ENCODE measurements at regions not wholly inside any gene's neighbourhood (a gene's known extent, or its start where the extent isn't known, plus 50 kb on each side); places are given as distances from the start of the nearest gene placed in this dataset.
"Not testable (repeated sequence)": the region's sequence is repeated elsewhere in the genome, so short reads cannot be mapped to it uniquely, and the experiment has no call there.

DNA sequence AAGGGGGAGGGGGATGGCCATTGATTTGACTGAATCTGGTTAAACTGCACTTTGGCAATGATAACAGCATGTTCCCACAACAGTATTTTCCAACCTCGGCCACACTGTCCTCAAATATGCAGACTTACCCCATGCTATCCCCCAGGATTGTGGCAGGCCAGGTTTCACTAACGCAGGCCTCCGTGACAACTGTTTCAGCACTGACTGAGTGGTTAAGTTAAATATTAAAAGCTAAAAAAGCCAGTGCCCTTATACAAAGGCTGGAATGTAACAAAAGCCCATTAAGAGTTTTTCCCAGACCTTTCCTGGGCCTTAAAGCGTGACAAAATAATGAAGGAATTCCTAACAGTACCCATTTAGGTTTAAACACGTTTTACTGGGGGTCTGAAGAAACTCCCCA is 202.9 kb downstream of the USP25 start:
- no peak for DNase-seq

DNA sequence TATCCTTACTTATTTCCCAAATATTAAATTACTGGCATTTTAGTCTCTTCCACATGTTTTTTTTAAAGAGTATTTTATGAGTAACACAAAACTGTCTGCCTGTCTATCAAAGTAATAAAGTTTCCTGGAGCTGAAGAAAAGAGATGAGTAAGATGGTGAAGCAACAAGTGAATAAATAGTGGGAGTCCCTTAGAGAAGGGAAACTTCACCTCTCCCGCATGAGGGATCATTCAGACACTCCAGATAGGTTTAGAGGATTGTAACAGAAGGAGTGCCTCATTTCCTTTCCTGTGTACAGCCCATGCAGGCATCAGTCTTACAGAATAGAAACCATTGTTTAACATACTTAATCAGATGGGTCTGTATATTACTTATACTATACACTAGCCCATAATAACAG is 205.7 kb downstream of the USP25 start:
- no peak for DNase-seq

DNA sequence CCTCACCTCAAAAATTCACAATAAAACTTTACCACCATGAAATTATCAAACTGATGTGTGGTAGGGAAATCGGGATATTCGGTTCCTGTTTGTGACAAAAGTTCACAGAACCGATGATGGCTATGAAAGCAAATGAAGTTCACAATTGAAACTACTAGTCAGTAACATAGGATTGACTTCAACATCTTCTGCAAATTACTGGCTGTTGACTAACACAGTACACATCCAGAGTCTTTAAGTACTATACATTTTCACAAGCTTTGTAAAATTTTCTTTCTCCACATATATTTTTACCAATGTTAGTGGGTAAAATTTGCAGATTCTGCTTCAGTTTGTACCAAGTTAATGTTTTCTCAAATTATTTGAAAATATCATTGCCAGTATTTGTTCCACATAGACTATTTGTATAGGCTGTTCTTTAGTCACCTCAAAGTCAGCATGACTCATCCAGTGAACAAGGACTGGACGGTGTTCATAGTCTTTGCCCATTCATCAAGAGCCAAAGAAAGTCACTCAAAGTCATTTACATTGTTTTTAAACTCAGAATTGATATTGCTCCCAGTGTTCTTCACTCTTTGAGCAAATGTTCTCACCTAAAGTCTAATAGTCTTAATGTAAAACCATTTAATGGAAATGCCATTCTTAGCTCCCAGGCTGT is 213.4 kb downstream of the USP25 start:
- no peak for DNase-seq

DNA sequence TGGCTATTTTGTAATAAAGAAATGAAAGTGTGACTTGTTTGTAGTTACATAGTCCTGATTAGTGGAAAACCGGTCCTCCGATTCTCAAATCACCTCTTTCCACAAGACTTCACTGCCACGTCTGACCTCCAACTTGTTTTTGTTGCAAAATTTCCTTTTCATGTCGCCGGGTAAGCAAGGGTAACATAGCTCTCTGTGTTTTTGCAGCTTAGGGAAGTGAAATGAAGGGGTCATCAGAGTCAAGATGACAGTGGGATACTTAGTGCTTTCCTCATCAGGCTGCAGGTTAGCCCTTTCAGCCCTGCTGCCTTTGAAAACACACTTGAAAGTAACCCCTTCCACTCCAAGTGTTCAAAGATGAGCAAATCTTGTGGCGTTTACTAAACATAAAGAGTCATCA is 217.9 kb downstream of the USP25 start:
- DNase-seq = no peak

DNA sequence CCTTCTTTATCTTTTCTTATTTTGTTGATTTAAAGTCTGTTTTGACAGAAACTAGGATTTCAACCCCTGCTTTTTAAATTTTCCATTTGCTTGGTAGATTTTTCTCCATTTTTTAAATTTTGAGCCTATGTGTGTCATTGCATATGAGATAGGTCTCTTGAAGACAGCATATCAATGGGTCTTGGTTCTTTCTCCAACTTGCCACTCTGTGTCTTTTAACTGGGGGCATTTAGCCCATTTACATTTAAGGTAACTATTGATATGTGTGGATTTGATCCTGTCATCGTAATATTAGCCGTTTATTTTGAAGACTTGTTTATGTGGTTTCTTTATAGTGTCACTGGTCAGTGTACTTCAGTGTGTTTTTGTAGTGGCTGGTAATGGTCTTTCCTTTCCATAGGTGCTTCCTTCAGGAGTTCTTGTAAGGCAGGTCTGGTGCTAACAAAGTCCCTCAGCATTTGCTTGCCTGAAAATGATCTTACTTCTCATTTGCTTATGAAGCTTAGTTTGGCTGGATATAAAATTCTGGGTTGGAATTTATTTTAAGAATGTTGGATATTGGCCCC is 223.9 kb downstream of the USP25 start:
- DNase-seq = no peak

DNA sequence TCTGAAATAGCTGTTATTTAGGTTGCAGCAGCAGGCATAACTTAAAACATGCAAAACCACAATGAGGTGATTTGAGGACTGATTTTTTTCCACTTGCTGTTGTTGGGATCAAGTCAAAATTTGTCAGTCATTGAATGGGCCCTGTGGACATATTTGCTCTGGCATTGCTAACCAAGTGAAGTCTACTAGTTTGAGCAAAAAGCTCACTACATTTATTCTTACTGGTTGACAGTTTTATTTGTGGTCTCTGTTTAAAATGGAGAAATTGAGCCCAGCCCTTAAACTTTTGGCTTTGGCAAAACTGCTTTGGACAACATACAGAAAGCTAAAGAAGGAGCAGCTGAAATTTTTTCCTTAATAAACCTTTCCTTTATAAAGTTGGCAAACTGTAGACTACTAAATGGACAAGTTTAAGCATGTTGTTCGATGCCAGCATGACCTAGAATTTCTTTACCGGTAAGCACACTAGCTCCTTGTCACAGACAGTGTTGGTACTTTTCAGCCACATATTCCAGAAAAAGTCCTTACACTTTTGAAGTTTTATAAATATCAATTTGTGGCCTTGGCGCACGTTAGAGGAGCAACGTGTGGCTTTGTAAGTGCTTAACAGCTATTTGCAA is 234.6 kb downstream of the USP25 start:
- no peak for DNase-seq

DNA sequence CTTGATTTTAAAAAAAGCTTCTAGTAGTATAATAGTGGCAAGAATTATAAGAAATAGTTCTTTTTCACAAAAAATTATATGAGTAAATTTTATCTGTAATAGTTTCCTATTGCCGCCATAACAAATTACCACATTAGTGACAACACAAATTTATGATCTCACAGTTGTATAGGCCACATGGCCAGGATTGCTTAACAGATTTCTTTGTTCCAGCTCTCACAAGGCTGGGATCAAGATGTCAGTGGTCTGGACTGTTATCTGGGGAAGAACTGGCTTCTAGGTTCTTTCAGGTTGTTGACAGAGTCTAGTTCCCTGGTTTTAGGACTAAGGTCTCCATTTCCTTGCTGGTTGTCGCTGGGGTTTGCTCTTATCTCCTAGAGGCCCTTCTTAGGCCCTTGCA is 236.4 kb downstream of the USP25 start:
- no peak for DNase-seq

DNA sequence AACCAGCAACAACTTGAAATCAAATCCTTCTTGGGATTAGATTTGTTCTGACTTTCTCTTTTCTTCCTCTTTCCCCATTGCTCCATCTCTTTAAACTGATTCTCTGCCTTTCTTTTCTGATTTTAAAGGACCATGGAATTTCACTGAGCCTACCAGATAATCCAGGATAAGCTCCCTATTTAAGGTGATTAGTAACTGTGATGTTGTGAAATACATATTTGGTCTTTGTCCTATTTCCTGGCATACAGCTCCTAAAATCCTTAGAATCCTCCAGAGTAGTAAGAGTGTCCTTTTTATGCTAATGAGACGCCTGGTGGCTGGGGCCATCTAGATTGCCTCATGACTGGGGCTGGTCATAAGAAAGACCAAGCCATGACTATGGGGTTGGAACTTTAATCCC is 236.9 kb downstream of the USP25 start:
- no peak for DNase-seq

DNA sequence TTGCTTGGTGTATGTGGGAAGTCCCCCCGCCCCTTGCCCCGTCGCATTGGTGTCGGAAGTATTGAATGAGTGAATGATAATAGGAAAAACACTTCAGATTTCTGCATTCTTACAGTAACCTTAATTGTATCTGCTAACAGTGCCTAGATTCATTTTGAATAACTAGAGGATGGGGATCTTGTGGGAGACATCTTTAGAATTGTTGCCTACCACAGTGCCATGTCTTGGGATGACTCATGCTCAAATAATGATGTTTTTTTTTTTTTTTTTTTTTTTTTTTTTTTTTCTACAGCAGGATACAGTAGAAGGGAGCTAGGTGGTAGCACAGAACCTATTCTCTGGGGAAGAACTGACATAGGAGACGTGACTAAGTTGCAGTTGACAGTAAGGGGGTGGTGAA is 237.9 kb downstream of the USP25 start:
- DNase-seq = no peak

DNA sequence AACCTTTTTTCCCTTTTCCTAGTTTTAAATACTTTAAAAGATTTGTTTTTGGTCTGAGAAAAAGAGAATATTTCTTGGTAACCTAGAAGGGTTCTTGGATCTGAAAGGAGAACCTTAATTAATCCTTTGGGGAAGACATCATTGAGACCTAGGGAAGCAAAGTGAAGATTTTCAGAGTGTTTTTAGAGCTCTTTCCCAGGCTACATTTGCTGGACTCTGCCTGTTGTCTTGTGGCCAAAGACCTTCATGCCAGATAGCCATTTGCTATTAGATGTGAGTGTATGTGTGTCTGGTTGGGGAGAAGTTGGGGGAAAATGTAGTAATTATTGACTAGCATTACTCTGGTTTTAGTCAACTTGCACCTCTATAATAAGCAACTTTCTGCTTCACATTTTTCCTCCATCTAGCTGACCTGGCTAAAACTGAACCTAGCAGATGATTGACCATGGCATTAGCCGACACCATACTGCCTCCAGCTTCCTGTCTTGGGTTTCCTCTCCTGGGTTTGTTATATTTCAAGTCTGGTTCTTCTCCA is 239.1 kb downstream of the USP25 start:
- no peak for DNase-seq

DNA sequence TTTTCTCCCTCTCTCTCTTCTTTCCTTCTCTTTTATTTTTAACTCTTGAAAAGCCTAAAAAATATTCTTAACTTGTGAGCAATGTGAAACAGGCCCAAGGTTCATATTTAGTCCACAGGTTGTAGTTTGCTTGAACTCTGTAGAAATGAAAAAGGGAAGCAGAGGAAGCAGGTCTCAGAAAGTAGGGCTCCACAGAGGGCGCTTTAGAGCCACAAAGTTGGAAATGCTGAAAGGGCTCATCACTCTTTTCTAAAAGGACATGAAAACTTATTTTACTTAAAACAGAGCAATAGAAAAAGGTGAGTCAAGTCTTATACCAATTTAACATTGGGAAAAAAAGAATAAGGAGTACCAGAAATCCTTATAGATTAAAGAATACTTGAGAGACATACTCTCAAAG is 247.0 kb downstream of the USP25 start:
- no peak for DNase-seq

DNA sequence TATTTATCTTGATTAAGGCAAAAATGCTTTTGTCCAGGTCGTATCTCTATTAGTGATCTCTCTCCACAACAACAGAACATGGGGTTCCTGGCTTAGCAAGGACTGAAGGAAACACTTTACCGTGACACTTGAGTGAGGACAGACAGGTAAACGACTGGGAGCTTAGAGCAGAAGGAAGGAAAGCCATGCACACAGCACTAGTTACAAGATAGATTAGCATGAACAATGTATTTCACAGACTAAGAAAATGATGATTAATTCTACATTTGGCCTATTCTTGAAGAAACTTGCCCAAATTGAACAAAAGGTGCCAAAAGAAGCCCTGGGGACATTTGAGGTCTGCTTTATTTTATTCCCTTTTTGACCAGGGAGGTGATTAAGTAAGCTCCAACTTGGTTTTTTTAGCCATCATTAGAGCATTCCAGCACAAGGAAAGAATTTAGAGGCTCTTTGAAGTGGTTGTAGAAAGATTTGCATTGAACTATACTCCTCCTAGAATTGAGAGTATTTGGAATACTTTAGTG is 248.5 kb downstream of the USP25 start:
- DNase-seq = no peak

DNA sequence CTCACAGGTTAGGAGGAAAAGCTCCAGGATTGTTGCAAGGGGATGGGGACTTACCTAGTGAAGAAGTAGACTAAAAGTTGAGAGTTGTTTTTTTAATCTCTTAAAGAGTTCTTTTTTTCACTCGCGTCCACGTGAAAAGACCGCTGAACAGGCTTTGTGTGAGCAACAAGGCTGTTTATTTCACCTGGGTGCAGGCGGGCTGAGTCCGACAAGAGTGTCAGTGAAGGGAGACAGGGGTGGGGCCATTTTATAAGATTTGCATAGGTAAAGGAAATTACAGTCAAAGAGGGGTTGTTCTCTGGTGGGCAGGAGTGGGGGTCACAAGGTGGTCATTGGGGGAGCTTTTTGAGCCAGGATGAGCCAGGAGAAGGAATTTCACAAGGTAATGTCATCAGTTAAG is 249.7 kb downstream of the USP25 start:
- DNase-seq = not testable (repeated sequence)

DNA sequence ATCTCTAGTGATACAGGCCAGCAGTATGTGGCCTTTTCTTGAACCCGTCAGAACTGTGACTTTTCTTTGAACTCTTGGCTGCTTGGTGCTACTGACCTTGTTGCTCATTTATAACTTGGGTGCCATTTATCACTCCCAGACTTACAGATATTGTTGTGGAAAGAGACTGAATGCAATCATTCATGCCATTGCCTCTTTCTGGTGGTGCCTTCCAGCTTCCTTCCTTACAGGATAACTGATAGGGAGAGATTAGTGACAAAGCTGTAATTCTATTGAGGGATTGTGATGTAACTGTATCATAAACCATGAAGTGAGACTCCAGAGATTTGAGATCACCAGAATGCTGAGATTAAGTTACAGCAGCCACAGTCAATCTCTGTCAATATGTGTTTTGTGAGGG is 256.5 kb downstream of the USP25 start:
- no peak for DNase-seq

DNA sequence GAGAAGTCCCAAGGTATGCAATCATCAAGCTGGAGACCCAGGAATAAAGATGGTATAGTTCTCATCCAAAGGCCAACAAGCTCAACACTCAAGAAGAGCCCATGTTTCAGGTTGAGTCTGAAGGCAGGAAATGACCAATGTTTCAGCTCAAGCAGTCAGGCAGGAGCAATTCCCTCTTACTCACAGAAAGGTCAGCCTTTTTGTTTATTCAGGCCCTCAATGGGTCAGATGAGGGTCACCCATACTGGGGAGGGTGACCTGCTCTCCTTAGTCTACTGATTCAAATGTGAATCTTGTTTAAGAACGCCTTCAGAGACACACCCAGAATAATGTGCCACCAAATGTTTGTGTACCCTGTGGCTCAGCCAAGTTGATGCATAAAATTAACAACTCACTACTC is 262.4 kb downstream of the USP25 start:
- no peak for DNase-seq

DNA sequence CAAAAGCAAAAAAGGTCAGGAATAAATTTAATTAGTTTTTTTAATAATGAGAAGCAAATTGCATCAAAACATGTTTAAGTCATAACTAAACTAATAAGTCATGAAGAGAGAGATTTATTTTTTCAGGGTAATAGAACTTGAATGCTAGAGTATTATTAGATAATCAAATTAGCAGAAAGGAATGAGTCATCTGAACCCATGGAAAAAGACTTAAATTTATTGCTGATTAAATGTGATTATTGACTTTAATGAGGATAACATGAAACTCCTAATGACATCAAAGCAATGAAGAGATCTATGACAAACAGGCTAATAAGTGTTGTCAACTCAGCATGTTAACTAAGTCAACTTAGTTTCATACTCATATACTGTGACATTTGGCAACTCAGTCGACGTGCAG is 264.2 kb downstream of the USP25 start:
- DNase-seq = no peak

DNA sequence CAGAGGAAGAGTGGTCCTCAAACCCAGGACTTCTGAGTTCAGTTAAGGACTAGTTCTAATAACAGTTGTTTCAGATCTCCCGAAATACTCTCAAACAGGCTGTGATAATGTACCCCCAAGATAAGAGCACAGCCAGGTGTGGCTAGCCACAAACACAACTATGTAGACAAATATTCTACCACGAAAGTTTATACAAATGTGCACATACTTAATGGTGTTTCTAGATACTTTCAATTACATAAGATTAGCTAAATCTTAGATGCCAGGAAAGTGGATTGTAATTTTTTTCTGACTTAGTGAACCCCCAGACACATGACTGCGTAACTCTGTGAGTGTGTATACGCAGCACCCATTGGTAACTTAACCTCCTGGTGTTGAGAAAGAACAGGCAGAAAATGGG is 270.0 kb downstream of the USP25 start:
- no peak for DNase-seq

DNA sequence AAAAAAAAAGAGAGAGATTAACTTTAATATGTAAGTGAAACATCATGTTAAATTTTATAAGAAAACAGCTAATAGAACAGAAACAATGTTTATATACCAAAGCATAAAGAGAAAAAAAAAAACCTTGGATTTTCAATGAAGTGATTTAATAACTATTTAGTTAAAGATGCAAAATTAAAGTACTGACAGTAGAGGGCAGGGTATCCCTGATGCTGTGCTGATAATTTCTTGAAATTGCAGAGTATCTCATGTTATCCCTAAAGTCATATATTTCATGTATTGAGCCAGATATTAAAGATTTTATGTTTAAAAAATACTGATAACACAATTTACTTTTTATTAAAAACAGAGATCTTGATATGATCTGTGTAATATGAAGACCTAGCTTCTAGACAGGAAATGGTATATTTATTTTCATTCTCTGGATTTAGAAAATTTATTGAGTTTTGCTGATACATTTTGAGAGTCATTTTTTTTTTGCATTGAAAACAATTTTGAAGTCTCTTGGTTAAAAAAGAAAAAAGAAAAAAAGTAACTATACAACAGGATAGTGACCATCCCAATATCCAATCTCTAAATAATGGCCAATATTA is 273.2 kb downstream of the USP25 start:
- DNase-seq = no peak

DNA sequence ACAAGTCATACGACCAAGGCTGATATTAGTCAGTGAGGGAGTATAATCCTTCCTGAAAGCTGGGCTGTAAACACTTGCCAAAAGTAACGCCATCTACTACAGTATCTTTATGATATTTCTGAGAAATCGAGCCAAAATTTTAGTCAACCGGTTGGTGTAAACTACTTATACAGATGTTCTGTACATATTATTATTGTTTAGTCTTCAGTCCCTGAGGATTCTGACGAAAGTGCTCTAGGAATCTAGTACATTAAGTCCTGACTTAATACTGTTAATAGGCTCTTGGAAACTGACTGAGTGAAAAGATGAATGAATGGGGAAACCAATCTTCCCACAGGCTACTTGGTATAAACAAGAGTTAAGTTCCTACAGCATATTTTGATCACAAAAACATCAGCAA is 274.3 kb downstream of the USP25 start:
- DNase-seq = no peak

DNA sequence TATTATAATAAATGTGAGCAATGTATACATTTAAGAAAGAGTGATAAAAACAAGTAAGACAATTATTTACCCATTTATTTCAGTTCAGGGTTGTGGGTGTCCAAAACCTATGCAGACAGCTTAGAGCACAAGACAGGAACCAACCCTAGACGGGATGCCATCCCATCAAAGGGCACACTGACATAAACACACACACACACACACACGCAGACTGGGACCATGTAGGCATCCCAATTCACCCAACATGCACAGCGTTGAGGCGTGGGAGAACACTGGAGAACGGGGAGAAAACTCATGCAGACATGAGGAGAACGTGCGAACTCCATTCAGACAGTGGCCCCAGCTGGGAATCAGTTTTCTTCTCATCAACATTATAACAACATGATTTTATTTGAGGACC is 274.7 kb downstream of the USP25 start:
- no peak for DNase-seq

DNA sequence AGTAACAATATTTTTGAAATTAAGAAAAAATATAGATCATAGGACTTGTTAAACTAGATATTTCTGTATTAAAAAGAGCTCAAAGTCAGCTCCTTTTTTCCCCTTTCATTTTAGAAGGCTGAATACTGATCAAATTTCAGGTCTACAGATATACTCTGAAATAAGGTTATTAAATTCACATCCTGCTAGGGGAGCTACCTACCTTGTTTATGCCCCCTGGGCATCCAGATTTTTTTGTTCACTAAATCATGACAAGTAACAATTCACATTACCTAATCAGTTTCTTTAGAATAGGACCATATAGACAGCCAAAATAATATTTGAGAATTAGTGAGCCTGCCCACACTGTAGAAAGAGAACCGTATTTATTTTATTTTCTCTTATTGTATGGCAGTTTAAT is 276.2 kb downstream of the USP25 start:
- no peak for DNase-seq

DNA sequence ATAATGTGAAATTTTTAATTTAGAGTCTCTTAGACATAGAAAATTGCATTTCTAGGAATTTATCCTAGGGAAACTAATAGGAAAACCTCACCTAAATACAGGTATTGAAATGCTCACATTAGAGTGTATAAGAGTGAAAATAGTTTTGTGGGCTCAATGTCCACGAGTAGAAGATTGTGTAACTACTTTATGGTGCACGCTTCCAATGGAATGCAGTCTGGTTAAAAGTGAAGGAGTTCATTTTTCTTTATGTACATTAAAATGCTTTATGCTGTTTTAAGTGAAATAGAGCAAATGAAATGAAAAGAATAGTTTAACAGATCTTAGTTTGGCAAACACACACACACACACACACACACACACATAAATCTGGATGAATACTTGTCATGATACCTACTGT is 278.2 kb downstream of the USP25 start:
- no peak for DNase-seq

DNA sequence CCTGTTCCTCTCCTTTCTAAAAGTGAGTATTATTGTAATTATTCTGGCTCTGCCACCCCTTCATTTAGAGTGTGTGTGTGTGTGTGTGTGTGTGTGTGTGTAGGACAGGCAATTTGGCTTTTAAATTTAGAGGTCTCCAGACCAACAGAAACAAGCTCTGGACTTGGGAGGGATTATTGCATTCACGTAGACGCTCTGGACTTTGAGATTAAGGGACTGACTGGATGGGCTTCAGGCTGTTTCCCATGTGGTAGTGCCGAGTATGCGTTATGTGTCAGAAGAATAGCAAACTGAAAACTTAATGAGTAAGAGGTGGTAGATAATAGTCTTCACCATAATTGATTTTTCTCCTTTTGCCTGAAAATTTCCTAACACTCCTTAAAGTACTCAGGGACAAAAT is 281.9 kb downstream of the USP25 start:
- DNase-seq = no peak

DNA sequence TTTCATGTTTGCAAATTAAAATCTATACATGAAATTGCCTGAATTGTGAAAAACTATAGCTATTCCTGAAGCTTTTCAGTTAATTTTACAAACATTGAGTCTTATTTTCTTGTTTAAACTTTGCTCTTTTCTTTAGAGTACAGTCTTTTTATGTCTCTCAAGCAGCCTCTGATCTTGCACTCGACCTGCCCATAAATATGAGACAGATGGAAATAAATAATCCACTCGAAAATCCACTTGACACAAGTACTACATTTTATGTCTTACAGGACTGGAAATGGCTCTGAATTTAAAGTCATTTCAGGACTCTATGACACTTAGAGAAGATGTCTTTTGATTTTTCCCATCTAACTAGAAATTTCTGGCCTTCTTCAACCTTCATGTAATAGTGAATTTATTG is 283.8 kb downstream of the USP25 start:
- no peak for DNase-seq
